HepG2 (cell line): ENCODE measurements at regions not wholly inside any gene's neighbourhood (a gene's known extent, or its start where the extent isn't known, plus 50 kb on each side); places are given as distances from the start of the nearest gene placed in this dataset.

Experiments used
- CBX1 ChIP-seq: IDR thresholded peaks from one replicate; pipeline ENCODE4 v1.6.1; 2016; ENCODE audit warnings: antibody characterized with exemption, low read depth
- GABPB1 ChIP-seq: IDR thresholded peaks from 2 replicates; pipeline ENCODE4 v1.6.1; 2016; ENCODE audit warnings: mild to moderate bottlenecking, missing genetic modification reagents, moderate library complexity, missing compliant biosample characterization
- HIC2 ChIP-seq: sonication (generic); formaldehyde crosslinking; IDR thresholded peaks from 2 replicates; pipeline ENCODE4 v1.9.0; 2022; ENCODE audit warnings: low read depth, missing genetic modification reagents
- IKZF5 ChIP-seq: IDR thresholded peaks from 2 replicates; pipeline ENCODE4 v1.6.1; 2018; ENCODE audit warnings: missing genetic modification reagents, mild to moderate bottlenecking, missing compliant biosample characterization
- LCORL ChIP-seq, 2 experiments: fragments of 450-650 bp in 1 of 2; sonication (generic) in 1 of 2; formaldehyde crosslinking in 1 of 2; IDR thresholded peaks; 2 replicates each; pipeline versions ENCODE4 v1.5.0 to v1.6.1; 2017 to 2020; ENCODE audit warnings: antibody characterized with exemption in 1 of 2, missing genetic modification reagents in 1 of 2
- MTA1 ChIP-seq: sonication (generic); formaldehyde crosslinking; IDR thresholded peaks from 2 replicates; pipeline ENCODE4 v1.4.0; 2020; ENCODE audit warnings: missing genetic modification reagents, mild to moderate bottlenecking, borderline replicate concordance
- NR0B2 ChIP-seq: sonication (generic); formaldehyde crosslinking; IDR thresholded peaks from 2 replicates; pipeline ENCODE4 v1.4.0; 2020; ENCODE audit warnings: mild to moderate bottlenecking, missing genetic modification reagents
- NR2F1 ChIP-seq, 2 experiments: fragments of 450-650 bp in 1 of 2; formaldehyde crosslinking in 1 of 2; IDR thresholded peaks; 2 replicates each; pipeline versions ENCODE4 v1.5.0 to v1.6.1; 2016 to 2020; ENCODE audit warnings: mild to moderate bottlenecking in 1 of 2, missing compliant biosample characterization in 1 of 2, missing genetic modification reagents in 1 of 2, moderate library complexity in 1 of 2
- RXRA ChIP-seq: sonication (generic); formaldehyde crosslinking; IDR thresholded peaks from 2 replicates; pipeline ENCODE4 v1.5.1; 2020; ENCODE audit warnings: missing genetic modification reagents
- SKIL ChIP-seq: sonication (generic); formaldehyde crosslinking; IDR thresholded peaks from 2 replicates; pipeline ENCODE4 v1.8.0; 2022; ENCODE audit warnings: missing genetic modification reagents, mild to moderate bottlenecking, moderate library complexity, borderline replicate concordance
- SNAPC4 ChIP-seq: sonication (generic); formaldehyde crosslinking; IDR thresholded peaks from 2 replicates; pipeline ENCODE4 v1.4.0; 2020; ENCODE audit warnings: mild to moderate bottlenecking, missing genetic modification reagents
- ZBTB26 ChIP-seq: IDR thresholded peaks from 2 replicates; pipeline ENCODE4 v1.6.1; 2016; ENCODE audit warnings: missing compliant biosample characterization, missing genetic modification reagents, borderline replicate concordance
- ZFP1 ChIP-seq: IDR thresholded peaks from 2 replicates; pipeline ENCODE4 v1.6.1; 2016
- ZMYM4 ChIP-seq: sonication (generic); formaldehyde crosslinking; IDR thresholded peaks from 2 replicates; pipeline ENCODE4 v1.8.1; 2023; ENCODE audit warnings: mild to moderate bottlenecking, missing genetic modification reagents
- ZNF615 ChIP-seq: sonication (generic); formaldehyde crosslinking; IDR thresholded peaks from 2 replicates; pipeline ENCODE4 v1.5.0; 2020; ENCODE audit warnings: mild to moderate bottlenecking, missing genetic modification reagents, borderline replicate concordance
- ZNF616 ChIP-seq: sonication (generic); formaldehyde crosslinking; IDR thresholded peaks from 2 replicates; pipeline ENCODE4 v1.5.0; 2020; ENCODE audit warnings: low read depth, mild to moderate bottlenecking, missing genetic modification reagents

- TF ChIP-seq SNAPC4 (CRISPR knock-in tag) (no peak), CBX1 (no peak), ZFP1 (CRISPR knock-in tag) (0 out of 2 replicates have a peak, but pooled peaks have one; percentile 52), ZBTB26 (CRISPR knock-in tag) (no peak), SKIL (CRISPR knock-in tag) (peak; percentile 32; the same call in 1 of the 2 replicates), MTA1 (CRISPR knock-in tag) (0 out of 2 replicates have a peak, but pooled peaks have one; percentile 45), LCORL (IDR thresholded peaks at IDR 0.05) (no peak), LCORL (CRISPR knock-in tag; IDR thresholded peaks at IDR 0.05) (peak; percentile 58; the same call in 1 of the 2 replicates), HIC2 (CRISPR knock-in tag) (peak; percentile 21; the same call in 1 of the 2 replicates), RXRA (CRISPR knock-in tag) (peak; percentile 78), ZNF615 (no peak), NR0B2 (CRISPR knock-in tag) (no peak), GABPB1 (CRISPR knock-in tag) (peak; percentile 46), ZNF616 (CRISPR knock-in tag) (no peak), NR2F1 (CRISPR knock-in tag; IDR thresholded peaks at IDR 0.05) (peak in 1 of 2 experiments; percentile 70; a peak in 2 of 4 replicates), ZMYM4 (CRISPR knock-in tag) (peak; percentile 75; the same call in 1 of the 2 replicates), IKZF5 (CRISPR knock-in tag) (peak; percentile 43; the same call in 1 of the 2 replicates)
Measured at GRCh38 chr2:3044587-3045317, 332.9 kb downstream of the EIPR1 start (continued).
